Prostate gland (tissue), 2 donors: ENCODE measurements at regions not wholly inside any gene's neighbourhood (a gene's known extent, or its start where the extent isn't known, plus 50 kb on each side); places are given as distances from the start of the nearest gene placed in this dataset.

Source experiments
- CTCF ChIP-seq, 4 experiments: fragments of 200-600 bp in 2 of 4; fragments of 450-650 bp in 2 of 4; sonication (generic) in 2 of 4; IDR thresholded peaks; 1 replicate in 3 of 4; 2 replicates in 1 of 4; pipeline ENCODE4 v1.5.1; 2016 to 2019; ENCODE audit warnings: antibody characterized with exemption in 4 of 4, mild to moderate bottlenecking in 2 of 4, moderate library complexity in 2 of 4
- POLR2A ChIP-seq: fragments of 450-650 bp; IDR thresholded peaks from one replicate; pipeline ENCODE4 v1.6.1; 2016; ENCODE audit warnings: antibody characterized with exemption, mild to moderate bottlenecking

- no peak for TF ChIP-seq CTCF (IDR thresholded peaks at IDR 0.05)
- no peak for TF ChIP-seq POLR2A
Measured at GRCh38 chr12:111086947-111087700, 166.7 kb upstream of the MYL2 start.
